HG03558 (cell line): ENCODE measurements at regions not wholly inside any gene's neighbourhood (a gene's known extent, or its start where the extent isn't known, plus 50 kb on each side); places are given as distances from the start of the nearest gene placed in this dataset.
A peak's percentile ranks its signal among the peaks of the same experiment; 100 is the strongest.
"Not testable (repeated sequence)": the region's sequence is repeated elsewhere in the genome, so short reads cannot be mapped to it uniquely, and the experiment has no call there.

Source experiments
- ATAC-seq: cut with Tn5 transposase; IDR thresholded peaks from one replicate; pipeline ENCODE4 v1.9.1; 2021; ENCODE audit warnings: moderate number of reproducible peaks; ENCODE audit not compliant: unreplicated experiment; ENCODE audit errors: extremely low read depth

- peak; percentile 64 for ATAC-seq
Observed at GRCh38 chr12:107597695-107598410, 87.7 kb upstream of the PWP1 start.

- ATAC-seq = no peak
Observed at GRCh38 chr12:107598906-107599305, 86.7 kb upstream of the PWP1 start.

GRCh38 chr12:107600581-107601144 is 84.9 kb upstream of the PWP1 start:
- no peak for ATAC-seq

GRCh38 chr12:107602446-107602845 is 83.2 kb upstream of the PWP1 start:
- no peak for ATAC-seq

- ATAC-seq = no peak
Observed at GRCh38 chr12:107605293-107605692, 80.3 kb upstream of the PWP1 start.

GRCh38 chr12:107607464-107608392 is 77.9 kb upstream of the PWP1 start:
- no peak for ATAC-seq

- ATAC-seq = not testable (repeated sequence)
Observed at GRCh38 chr12:107608779-107609178, 76.8 kb upstream of the PWP1 start.

- ATAC-seq = no peak
Observed at GRCh38 chr12:107610021-107610859, 75.4 kb upstream of the PWP1 start.

- no peak for ATAC-seq
Observed at GRCh38 chr12:107612508-107612907, 73.1 kb upstream of the PWP1 start.

GRCh38 chr12:107616941-107617340 is 68.7 kb upstream of the PWP1 start:
- ATAC-seq = no peak

- ATAC-seq = no peak
Observed at GRCh38 chr12:107618106-107618505, 67.5 kb upstream of the PWP1 start.

- ATAC-seq = no peak
Observed at GRCh38 chr12:107619831-107620230, 65.8 kb upstream of the PWP1 start.

GRCh38 chr12:107622001-107622400 is 63.6 kb upstream of the PWP1 start:
- no peak for ATAC-seq

GRCh38 chr12:107624493-107624892 is 61.1 kb upstream of the PWP1 start:
- ATAC-seq = no peak

- no peak for ATAC-seq
Observed at GRCh38 chr12:107631715-107632114, 53.9 kb upstream of the PWP1 start.

GRCh38 chr12:107632246-107632645 is 53.4 kb upstream of the PWP1 start:
- ATAC-seq = no peak

GRCh38 chr12:107634530-107634929 is 51.1 kb upstream of the PWP1 start:
- ATAC-seq = no peak

- ATAC-seq = no peak
Observed at GRCh38 chr12:107635139-107635538, 50.5 kb upstream of the PWP1 start.
